GM12891 (cell line): ENCODE measurements at regions not wholly inside any gene's neighbourhood (a gene's known extent, or its start where the extent isn't known, plus 50 kb on each side); places are given as distances from the start of the nearest gene placed in this dataset.
"Not testable (repeated sequence)": the region's sequence is repeated elsewhere in the genome, so short reads cannot be mapped to it uniquely, and the experiment has no call there.

ENCODE experiments used
- DNase-seq: peaks from one replicate; pipeline ENCODE4 v3.0.0; 2011; ENCODE audit warnings: low spot score; ENCODE audit not compliant: insufficient read length
- FAIRE-seq: peaks from 2 replicates; lab custom pipeline; 2011; peaks lifted over from hg19 to GRCh38; lab: Jason Lieb, UNC

- FAIRE-seq, DNase-seq: not testable (repeated sequence)
Measured at GRCh38 chr1:120288167-120288566, 111.8 kb upstream of the SEC22B start.

GRCh38 chr1:120282744-120283464 is 106.6 kb upstream of the SEC22B start:
- not testable (repeated sequence) for FAIRE-seq, DNase-seq

- not testable (repeated sequence) for FAIRE-seq, DNase-seq
Measured at GRCh38 chr1:120278259-120278610, 101.9 kb upstream of the SEC22B start.

GRCh38 chr1:120277428-120278258 is 101.3 kb upstream of the SEC22B start:
- DNase-seq, FAIRE-seq: not testable (repeated sequence)

GRCh38 chr1:120276710-120277109 is 100.4 kb upstream of the SEC22B start:
- not testable (repeated sequence) for DNase-seq, FAIRE-seq

- not testable (repeated sequence) for DNase-seq, FAIRE-seq
Measured at GRCh38 chr1:120274438-120274837, 98.1 kb upstream of the SEC22B start.

GRCh38 chr1:120273363-120273762 is 97.0 kb upstream of the SEC22B start:
- FAIRE-seq, DNase-seq: not testable (repeated sequence)

- FAIRE-seq, DNase-seq: not testable (repeated sequence)
Measured at GRCh38 chr1:120272242-120272641, 95.9 kb upstream of the SEC22B start.

- FAIRE-seq, DNase-seq: not testable (repeated sequence)
Measured at GRCh38 chr1:120271561-120272221, 95.4 kb upstream of the SEC22B start.

- FAIRE-seq, DNase-seq: not testable (repeated sequence)
Measured at GRCh38 chr1:120267894-120268551, 91.7 kb upstream of the SEC22B start.

- DNase-seq, FAIRE-seq: not testable (repeated sequence)
Measured at GRCh38 chr1:120264564-120264963, 88.2 kb upstream of the SEC22B start.

GRCh38 chr1:120262791-120263751 is 86.8 kb upstream of the SEC22B start:
- not testable (repeated sequence) for FAIRE-seq, DNase-seq

GRCh38 chr1:120257778-120258105 is 81.4 kb upstream of the SEC22B start:
- not testable (repeated sequence) for DNase-seq, FAIRE-seq

GRCh38 chr1:120257064-120257777 is 80.9 kb upstream of the SEC22B start:
- DNase-seq, FAIRE-seq: not testable (repeated sequence)

GRCh38 chr1:120250756-120251155 is 74.4 kb upstream of the SEC22B start:
- DNase-seq, FAIRE-seq: not testable (repeated sequence)

- FAIRE-seq, DNase-seq: not testable (repeated sequence)
Measured at GRCh38 chr1:120248726-120249427, 72.6 kb upstream of the SEC22B start.

- not testable (repeated sequence) for DNase-seq, FAIRE-seq
Measured at GRCh38 chr1:120248203-120248602, 71.9 kb upstream of the SEC22B start.
